GM19328 (cell line): ENCODE measurements at regions not wholly inside any gene's neighbourhood (a gene's known extent, or its start where the extent isn't known, plus 50 kb on each side); places are given as distances from the start of the nearest gene placed in this dataset.
"Not testable (repeated sequence)": the region's sequence is repeated elsewhere in the genome, so short reads cannot be mapped to it uniquely, and the experiment has no call there.

ENCODE experiments used
- ATAC-seq: cut with Tn5 transposase; IDR thresholded peaks from one replicate; pipeline ENCODE4 v1.9.1; 2021; ENCODE audit warnings: mild to moderate bottlenecking, moderate library complexity; ENCODE audit not compliant: unreplicated experiment

DNA sequence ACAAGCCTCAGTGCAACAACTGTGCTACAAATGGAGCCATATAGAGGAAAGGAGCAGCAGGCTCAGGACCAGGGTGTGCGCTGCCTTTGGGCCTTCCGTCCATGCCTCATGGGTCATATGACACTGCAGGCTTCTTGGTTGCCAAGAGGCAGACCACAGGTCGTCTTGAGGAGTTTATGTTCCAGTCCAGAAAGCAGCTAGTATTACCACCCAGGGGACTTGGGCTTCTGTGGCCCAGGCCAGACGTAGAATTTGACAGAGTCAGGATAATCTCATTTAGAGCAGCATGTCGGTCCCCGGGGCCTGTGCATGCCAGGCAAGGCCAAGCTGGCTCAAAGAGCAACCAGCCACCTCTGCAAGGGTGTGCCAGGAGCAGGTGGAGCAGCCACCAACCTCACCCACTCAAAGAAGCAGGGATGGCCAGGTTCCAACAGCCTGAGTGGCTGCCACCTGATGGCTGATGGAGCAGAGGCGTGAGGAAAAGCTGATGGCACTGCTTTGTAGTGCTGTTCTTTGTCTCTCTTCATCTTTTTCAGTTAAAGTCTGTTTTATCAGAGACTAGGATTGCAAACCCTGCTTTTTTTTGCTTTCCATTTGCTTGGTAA lies 109.1 kb downstream of the CCDC74A start:
- not testable (repeated sequence) for ATAC-seq

DNA sequence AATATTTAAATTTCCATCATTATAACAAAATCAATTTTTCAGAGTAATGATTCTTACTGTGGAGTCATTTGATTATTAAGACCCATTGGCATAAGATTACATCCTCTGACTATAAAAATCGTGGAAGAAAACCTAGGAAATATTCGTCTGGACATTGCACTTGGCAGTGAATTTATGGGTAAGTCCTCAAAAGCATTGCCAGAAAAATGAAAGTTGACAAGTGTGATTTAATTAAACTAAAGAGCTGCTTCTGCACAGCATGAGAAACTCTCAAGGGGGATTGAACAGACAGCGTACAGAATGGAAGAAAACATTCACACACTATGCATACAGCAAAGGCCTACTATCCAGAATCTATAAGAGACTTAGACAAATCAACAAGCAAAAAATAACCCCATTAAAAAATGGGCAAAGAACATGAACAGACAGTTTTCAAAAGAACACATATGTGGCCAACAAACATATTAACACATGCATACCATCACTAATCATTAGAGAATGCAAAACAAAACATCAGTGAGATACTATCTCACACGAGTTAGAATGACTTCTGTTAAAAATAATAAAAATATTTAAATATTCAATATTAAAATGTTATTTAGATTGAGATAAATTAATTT lies 111.4 kb downstream of the CCDC74A start:
- ATAC-seq: not testable (repeated sequence)

DNA sequence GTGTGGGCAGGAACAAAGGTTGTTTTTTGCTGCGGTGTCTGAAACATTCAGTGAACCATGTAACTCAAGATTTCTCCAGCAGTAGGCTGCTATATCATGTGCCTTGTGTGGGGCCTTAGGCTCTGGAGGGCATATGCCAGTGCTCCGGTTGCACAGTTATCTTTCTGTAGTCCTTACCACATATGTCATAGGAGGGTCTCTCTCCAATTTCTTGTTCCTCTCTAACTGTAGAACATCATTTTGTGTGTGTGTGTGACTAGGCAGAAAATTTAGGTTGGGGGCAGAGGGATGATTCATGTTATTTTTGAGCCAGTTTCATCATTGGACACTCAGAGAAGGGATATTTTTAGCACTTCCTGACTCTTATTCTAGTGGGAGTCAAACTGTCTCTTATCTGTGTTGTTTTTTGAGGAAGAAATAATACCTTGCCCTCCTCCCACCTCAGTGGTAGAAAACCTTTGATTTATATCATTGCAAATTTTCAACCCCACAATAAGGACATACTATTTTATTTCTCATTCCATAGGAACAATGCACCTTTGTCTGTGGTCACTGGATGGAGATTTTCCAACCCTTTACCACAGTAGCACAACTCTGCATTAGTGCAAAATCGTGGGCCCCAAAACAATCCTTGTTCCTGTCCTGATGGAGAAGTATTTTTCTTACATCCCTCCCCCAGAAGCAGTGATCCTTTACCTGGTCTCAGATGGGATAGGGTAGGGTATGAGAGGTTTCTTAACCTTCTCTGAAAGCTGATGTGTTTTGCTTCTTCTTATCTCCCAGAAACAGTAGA lies 113.9 kb downstream of the CCDC74A start:
- ATAC-seq: no peak

DNA sequence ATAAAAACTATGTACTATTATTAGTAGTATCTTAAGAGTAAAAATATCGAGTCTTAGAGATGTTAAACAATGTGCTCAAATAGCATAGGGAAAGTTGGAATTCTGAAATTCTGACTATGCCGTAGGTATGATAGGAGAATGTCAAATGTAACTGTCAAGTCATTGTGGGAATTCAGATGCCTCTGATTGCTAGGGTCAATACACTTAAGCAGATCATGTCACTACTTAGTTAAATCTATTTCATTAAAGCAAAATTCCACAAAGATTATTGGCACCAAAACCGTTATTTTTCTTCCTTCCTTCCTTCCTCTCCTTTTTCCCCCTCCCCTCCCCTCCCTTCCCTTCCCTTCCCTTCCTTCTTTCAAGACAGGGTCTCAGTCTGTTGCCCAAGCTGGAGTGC lies 115.5 kb downstream of the CCDC74A start:
- not testable (repeated sequence) for ATAC-seq

DNA sequence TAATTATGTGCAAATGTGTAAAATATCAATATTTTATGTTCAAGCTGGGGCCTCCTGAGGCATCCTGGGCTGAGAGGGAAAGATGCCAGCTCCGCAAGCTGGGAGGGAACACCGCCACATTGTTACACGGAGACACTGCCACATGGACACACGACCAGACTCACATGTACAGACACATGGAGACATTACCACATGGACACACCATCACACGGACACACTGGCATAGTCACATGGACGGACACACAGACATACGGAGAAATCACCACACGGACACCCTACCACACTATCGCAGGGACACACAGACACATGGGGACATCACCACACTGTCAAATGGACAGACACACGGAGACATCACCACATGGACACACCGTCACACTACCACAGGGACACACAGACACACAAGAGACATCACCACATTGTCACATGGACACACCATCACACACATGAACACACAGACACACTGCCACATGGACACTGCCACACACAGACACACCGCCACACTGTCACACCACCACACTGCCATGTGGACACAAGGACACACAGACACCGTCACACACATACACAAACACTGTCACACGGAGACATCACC lies 117.6 kb downstream of the CCDC74A start:
- ATAC-seq: no peak

DNA sequence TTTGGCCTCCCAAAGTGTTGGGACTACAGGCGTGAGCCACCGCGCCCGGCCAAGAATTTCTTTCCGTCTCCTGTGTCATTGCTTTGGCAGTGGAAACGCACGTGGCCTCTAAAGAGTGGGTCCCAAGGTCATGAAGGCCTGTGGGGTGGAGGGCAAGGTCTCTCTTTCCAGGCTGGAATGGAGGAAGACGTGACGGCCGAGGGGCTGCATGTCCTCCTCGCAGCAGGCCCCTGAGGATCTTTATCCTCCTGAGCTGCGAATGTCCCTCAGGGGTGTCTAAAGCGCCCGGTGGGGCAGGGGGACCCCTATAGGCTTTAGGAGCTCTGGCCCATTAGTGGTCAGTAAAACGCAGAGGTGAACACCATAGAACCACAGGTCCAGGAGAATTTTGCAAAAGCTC lies 118.5 kb downstream of the CCDC74A start:
- ATAC-seq: not testable (repeated sequence)

DNA sequence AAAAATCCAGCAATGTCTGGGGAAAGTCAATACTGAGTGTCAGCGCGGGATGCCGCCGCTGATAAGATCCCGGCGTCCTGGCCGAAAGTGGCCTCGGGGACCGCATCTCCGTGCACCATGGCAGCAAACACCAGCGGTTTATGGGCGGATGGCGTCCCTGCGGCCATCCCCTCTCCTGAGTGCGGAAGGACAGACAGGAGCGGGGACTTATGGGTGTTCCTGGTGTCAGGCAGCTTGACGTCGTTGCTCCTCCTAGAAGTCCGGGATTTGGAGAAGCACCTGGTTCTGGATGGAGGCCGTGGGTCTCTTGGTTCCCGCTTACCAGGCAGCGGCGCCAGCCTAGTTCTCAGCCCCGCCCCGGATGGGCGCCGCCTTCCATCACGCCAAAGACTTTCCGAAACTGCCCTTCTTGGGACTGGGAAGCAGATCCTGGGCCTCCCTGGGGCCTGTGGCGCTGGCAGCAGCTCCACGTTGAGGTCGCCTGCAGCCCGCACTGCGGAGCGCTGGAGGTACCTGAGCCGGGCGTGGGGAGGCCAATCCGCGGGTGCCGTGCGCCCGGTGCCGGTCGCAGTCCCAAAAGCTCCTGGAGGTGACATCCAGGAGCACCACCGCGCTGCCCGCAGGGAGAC lies 119.1 kb downstream of the CCDC74A start:
- no peak for ATAC-seq

DNA sequence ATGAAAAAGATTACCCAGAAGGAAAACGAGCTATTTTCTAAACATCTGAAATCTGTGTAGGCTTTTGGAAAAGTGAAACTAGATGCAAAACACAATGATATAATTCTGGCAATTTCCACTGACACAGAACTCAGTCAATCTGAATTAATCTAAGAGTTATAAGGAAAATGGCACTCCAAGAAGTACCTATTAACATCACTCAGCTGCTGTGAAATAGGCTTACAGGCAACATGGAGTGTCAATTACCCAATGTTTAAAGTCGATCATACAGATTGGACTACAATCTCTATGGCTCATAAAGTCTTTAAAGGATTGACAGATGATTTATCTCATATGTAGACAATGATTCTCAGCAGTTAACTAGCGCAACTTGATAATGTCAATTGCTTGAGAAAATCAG lies 120.9 kb downstream of the CCDC74A start:
- ATAC-seq: not testable (repeated sequence)

DNA sequence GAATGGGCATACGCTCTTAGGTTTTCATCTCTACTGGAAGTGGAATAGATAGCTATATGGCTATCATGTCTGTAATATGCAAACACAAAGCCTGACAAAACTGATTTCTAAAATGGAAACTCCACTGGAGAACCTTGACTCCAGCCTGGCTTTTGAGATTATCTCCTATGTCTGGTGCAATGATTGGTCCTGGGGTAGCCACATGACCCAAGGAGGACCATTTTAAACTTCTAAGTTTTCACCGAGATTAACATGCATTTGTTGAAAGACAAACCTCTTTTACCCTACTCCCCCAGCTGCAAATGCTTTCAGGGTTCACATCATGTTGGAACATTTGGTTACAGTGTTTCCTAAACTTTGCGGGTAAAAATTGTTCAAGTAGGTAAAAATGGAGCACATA lies 124.6 kb downstream of the CCDC74A start:
- not testable (repeated sequence) for ATAC-seq

DNA sequence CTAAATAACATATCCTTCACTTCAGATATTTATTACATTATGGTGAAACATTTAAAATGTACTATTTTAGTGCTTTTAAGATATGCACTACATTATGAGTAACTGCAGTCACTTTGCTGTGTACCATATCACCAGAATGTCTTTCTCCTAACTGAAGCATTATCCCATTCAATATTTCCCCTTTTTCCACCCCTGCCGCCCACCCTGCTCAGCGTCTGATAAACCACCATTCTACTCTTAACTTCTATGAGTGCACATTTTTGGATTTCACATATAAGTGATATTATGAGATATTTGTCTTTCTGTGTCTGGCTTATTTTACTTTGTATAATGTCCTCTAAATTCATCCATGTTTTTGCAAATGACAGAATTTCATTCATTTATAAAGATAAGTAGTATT lies 126.4 kb downstream of the CCDC74A start:
- not testable (repeated sequence) for ATAC-seq

DNA sequence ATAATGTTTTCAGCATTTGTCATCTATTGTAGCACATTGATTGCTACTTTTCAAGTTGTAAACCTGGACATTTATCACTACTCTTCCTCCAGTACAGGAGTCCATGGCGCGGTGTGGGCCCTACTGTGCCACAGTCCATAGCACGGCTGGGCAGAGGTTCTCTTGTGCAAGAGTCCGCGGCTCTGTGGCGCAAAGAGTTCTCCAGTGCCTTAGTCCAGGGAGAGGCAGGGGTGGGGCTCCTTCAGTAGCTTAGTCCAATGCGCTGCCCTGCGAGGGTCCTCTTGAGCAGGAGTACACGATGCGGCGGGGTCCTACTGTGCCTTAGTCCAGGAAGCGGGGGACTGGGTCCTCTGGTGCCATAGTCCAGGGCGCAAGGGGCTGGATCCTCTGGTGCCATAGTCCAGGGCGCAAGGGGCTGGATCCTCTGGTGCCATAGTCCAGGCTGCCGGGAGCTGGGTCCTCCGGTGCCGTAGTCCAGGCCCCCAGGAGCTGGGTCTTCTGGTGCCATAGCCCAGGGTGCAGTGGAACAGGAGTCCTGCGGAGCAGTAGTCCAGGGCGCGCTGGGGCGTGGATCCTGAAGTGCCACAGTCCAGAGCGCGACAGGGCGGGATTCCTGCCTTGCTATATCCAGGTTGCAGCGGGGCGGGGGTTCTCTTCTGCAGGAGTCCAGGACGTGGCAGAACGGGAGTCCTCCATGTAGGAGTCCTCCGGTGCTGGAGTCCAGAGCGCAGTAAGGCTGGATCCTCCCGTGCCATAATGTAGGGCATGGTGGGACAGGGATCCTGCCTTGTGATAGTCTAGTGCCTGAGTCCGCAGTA lies 129.3 kb downstream of the CCDC74A start:
- ATAC-seq: no peak

DNA sequence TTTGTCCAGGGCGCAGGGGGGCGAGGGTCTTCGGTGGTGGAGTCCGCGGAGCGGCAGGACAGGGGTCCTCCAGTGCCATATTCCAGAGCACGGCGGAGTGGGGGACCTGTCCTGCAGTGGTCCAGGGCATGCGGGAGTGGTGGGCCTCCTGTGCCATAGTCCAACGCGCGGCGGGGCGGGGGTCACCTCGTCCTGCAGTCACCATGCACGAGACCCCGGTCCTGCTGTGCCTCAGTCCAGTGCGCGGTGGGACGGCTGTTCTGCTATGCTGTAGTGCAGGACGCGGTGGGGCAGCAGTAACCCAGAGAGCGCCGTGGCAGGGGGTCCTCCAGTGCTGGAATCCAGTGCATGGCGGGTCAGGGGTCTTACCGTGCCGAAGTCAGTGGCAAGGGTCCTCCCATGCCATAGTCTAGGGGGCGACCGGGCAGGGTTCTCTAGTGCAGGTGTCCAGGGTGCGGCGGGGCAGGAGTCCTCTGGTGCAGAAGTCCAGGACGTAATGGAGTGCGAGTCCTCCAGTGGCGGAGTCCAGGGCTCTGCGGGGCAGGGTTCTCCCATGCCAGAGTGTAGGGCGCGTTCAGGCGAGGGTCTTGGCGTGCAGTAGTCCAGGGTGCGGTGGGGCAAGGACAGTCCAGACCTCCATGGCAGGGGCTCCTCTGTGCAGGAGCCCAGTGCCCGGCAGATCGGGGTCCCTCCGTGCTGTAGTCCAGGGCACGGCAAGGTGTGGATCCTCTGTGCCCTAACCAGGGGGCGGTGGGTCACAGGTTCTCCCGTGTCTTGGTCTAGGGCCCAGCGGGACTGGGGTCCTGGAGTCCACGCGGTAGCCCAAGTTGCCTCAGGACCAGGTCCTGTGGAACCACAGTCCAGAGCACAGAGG lies 130.4 kb downstream of the CCDC74A start:
- no peak for ATAC-seq

DNA sequence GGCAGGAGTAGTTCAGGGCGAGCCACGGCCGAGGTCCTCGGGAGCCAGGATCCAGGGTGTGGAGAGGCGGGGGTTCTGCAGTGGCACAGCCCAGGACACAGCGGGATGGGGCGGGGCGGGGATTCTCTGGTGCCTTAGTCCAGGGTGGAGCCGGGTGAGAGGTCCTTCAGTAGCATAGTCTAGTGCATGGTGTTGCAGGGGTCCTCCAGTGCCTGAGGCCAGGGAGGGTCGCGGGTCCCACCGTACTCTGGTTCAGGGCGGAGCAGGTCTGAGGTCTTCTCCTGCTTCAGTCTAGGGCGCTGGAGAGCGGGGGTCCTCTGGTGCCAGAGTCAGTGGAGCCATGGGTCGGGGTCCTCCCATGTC lies 131.1 kb downstream of the CCDC74A start:
- no peak for ATAC-seq

DNA sequence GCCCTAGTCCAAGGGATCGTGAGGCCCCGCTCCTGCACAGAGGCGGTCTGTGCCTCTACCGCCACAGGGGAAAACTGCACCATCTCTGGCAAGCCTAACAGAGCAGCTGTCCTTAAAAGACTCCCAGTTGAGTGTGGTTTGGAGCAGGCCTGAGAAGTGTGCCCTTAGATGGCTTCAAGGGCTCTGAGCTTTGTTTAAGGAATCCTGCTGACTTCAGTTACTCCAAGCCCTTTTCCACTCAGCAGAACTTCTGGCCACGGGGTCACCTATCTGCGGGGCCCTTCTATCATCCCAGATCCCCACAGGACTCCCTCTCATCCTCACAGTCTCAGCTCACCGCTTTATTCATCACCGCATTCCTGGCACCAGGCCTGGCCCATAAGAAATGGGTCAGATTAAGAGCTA lies 131.5 kb downstream of the CCDC74A start:
- no peak for ATAC-seq

DNA sequence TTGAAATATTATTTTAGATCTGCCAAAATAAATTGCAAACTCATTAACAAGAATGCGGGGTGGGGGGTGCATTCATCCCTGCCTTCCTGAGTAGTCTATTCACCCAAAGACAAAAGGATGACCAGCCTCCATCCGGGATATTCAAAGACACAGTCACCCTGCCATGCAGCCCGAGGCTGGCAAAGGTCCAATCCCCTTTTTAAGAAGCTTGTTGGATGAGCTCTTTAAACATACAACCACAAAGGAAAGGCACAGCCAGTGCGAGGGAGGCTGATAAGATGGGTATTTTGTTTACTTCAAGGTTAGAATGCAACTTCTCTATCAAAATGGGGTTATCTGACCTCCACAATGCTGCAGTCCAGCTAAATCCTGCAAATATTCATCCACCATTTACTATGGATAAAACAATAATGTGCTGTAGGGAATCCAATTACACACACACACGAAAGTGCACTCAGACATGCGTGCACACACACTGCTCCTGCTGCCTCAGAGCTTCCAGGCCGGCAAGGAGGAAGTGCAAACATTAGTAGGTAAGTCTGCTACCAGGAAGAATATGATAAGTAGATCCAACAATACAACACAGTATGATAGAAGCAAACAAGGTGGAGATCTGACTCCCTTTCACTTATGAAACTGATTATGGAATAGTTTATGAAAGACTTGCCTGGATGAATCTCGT lies 133.6 kb downstream of the CCDC74A start:
- not testable (repeated sequence) for ATAC-seq

DNA sequence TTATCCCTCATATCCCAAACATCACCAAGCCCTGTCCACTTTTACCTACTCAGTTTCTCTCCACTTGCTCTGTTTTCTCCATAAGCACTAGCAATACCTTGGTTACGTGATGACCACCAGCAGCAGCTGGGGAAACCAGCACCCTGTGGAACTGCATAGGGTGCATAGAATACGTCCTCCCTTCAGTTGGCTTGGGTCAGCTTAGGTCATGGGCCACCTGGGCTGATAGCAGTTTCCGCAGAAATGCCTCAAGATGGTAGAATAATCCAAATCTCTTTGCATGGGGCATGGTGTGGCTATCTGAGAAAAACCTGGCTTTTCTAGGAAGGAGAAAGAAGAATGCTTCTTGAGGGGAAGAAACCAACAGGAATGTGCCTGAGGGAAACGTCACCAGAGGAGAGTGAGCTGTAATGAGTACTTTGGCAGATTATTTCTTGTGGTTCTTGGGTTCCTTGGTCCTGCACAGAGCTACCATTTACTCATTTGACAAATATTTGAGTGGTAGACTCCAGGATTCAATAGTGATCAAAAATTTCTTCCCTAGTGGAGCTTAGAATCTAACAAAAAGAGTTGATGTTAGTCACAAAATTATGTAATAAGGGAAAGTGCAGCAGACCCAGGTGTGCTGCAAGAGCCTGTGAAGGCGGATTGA lies 134.3 kb downstream of the CCDC74A start:
- not testable (repeated sequence) for ATAC-seq

DNA sequence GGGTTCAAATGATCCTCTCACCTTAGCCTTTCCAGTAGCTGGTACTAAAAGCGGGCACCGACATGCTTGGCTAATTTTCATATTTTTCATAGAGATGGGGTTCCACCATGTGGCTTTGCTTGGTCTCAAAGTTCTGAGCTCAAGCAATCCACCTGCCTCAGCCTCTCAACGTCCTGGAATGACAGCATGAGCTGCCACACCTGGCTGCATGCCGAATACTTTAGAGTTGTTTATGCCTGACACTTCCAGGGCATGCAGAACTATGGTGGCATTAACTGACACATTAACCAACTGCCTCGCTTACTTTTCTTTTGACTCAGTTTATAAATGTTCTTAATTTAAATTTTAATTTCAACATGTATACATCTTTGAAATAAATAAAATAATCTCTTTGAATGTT lies 135.8 kb downstream of the CCDC74A start:
- ATAC-seq: not testable (repeated sequence)

DNA sequence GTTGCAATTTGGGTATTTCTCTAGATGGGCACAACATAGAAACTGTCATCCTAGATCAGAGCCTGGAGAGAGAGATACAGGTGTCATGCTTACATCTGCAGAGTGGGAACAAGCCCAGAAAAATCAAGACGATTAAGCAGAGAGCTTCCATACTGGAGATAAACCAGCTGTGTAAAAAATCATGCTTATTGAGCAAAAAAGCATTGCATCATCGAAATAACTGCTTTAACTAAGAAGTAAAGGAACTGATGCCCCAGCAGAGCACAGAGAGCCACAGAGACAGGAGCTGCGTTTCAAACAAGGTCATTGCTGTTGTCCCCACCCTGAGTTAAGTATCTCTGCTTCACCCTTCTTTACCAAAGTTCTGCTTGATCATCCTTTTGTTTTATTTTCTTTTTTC lies 138.0 kb downstream of the CCDC74A start:
- ATAC-seq: not testable (repeated sequence)
